ENCODE measurements at regions not wholly inside any gene's neighbourhood (a gene's known extent, or its start where the extent isn't known, plus 50 kb on each side); places are given as distances from the start of the nearest gene placed in this dataset.

DNA sequence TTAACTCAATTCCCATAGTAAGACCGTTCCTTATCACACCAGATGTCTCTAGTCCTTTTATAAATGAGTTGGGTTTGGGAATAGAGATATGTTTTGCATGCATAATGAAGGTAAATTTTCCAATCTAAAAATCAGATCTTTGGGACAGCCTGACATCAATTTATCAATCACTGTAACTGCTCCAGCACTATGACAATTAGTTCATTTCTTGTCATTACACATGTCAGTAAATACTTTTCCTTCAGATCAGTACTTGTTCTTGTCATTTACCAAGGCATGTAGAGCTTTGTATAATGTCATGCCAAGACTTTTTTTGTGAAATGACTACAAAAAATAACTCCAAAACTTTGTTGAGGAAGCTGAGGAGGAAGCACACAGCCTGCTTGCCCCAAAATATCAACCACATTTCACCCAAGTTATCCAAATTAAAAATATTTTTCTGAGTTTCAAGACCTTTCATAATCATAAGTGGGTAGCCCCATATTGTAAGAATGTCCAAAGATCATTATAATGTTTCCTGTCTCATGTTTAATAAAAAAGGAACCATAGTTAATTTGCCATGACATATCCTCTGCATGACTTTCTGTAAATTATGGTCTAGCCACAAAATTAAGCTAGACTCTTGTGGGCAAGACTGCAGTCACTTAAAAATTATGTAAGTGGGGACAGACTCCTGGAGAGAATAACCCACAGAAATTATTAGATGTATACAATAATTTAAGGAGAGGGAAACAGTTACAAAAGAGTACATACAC, 586.8 kb downstream of the TBC1D4 start:
- H3K4me3 ChIP-seq, result no peak overlapping the region
- no peak overlapping the region for H3K27ac ChIP-seq
- H3K27me3 ChIP-seq, result no peaks in the 10 kb centered on the region
- DNase-seq (ENCODE audit: low spot score), result no peak
- TF ChIP-seq, protein P1, sequence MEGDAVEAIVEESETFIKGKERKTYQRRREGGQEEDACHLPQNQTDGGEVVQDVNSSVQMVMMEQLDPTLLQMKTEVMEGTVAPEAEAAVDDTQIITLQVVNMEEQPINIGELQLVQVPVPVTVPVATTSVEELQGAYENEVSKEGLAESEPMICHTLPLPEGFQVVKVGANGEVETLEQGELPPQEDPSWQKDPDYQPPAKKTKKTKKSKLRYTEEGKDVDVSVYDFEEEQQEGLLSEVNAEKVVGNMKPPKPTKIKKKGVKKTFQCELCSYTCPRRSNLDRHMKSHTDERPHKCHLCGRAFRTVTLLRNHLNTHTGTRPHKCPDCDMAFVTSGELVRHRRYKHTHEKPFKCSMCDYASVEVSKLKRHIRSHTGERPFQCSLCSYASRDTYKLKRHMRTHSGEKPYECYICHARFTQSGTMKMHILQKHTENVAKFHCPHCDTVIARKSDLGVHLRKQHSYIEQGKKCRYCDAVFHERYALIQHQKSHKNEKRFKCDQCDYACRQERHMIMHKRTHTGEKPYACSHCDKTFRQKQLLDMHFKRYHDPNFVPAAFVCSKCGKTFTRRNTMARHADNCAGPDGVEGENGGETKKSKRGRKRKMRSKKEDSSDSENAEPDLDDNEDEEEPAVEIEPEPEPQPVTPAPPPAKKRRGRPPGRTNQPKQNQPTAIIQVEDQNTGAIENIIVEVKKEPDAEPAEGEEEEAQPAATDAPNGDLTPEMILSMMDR (IDR thresholded peaks at IDR 0.05), result no peak
- H3K36me3 ChIP-seq, result no peaks in the 10 kb centered on the region
- no peaks in the 10 kb centered on the region for H3K4me1 ChIP-seq
- H3K9me3 ChIP-seq, result no peaks in the 10 kb centered on the region

DNA sequence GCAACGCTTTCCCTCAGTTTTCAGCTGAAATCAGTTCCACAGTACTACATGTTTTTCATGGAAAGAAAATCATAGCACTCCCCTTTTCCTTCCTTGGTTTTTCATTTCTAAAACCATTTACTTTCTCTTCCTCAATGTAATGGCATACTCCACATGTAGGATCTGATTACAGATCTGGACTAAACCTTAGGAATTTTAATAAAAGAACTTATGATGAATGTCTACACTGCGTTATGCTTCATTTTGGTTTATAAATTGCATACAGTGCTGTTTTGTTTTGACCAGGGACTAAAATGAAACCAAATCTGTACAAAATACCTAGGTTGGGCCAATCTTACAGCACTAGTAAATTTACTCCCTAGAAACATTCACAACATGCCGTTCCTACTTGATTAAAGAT, 589.9 kb downstream of the TBC1D4 start:
- Histone ChIP-seq H3K4me3 (no peak overlapping the region), H3K9me3 (no peaks in the 10 kb centered on the region), H3K36me3 (no peaks in the 10 kb centered on the region), H3K27me3 (no peaks in the 10 kb centered on the region), H3K27ac (no peak overlapping the region), H3K4me1 (no peaks in the 10 kb centered on the region)
- TF ChIP-seq, protein P1 (IDR thresholded peaks at IDR 0.05), result no peak
- no peak for DNase-seq (ENCODE audit: low spot score)

DNA sequence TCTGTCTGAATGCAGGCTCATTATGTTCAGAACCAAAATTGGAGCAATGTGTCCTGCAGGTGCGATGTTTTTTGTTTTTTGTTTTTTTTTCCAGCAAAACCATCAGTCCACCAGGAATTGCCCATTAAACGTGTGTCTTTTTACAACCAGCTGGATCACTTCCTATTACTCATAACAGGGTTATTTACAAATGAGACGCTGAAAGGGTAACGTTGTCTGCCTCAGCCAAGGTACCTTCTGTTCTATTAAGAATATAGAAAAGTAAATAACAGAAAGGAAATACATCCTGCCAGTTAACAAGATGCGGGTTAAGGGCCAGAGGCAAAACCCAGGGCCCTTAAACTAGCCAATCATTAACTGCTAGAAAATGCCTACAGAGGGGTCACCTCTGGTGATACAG, 590.4 kb downstream of the TBC1D4 start:
- H3K9me3 ChIP-seq, result no peaks in the 10 kb centered on the region
- no peaks in the 10 kb centered on the region for H3K4me1 ChIP-seq
- H3K27ac ChIP-seq, result no peak overlapping the region
- DNase-seq (ENCODE audit: low spot score), result no peak
- no peaks in the 10 kb centered on the region for H3K27me3 ChIP-seq
- no peak overlapping the region for H3K4me3 ChIP-seq
- H3K36me3 ChIP-seq, result no peaks in the 10 kb centered on the region
- TF ChIP-seq, protein P1 (IDR thresholded peaks at IDR 0.05), result no peak

DNA sequence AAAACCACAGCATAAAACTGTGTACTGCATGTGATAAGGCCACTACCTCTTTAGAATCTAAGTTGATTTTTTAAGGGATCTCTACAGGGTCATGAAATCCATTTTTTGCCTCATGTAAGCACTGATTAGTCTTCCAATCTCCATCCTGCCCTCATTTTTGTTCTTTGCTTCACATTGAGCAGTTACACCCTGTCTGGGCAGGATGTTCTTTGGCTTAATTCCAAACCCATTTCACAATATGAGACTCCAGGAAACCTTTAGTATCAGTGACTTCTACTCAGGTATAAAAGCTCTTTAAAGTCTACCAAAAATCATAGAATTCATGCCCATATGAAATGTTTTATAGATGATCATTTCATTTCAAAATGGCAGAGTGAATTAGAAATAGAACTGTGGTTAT, 592.6 kb downstream of the TBC1D4 start:
- Histone ChIP-seq H3K36me3 (no peaks in the 10 kb centered on the region), H3K27ac (no peak overlapping the region), H3K4me1 (no peaks in the 10 kb centered on the region), H3K4me3 (no peak overlapping the region), H3K27me3 (no peaks in the 10 kb centered on the region), H3K9me3 (no peaks in the 10 kb centered on the region)
- TF ChIP-seq, protein P1 (IDR thresholded peaks at IDR 0.05), result no peak
- no peak for DNase-seq (ENCODE audit: low spot score)

DNA sequence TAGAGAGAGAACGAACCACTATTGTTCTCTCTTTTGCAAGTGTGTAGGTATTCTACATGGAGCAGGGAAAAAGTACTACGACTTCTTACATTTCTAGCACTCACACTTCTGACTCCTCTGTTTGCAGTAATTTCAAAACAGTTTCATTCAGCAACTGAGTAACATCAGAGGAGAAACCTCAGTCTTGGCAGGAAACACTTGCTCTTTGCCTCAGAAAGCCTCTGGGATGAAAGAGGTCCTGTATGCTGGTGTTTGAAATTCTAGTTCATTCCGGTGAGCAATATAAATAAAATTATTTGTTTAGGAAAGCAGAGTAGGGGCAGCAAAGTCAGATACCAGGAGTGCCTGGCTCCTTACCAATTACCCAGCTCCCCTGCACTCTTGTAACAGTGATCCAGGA, 595.5 kb downstream of the TBC1D4 start:
- Histone ChIP-seq H3K4me3 (no peak overlapping the region), H3K27me3 (no peaks in the 10 kb centered on the region), H3K9me3 (no peaks in the 10 kb centered on the region), H3K4me1 (no peaks in the 10 kb centered on the region), H3K36me3 (no peaks in the 10 kb centered on the region), H3K27ac (no peak overlapping the region)
- TF ChIP-seq, protein P1 (IDR thresholded peaks at IDR 0.05), result no peak
- DNase-seq (ENCODE audit: low spot score), result no peak

DNA sequence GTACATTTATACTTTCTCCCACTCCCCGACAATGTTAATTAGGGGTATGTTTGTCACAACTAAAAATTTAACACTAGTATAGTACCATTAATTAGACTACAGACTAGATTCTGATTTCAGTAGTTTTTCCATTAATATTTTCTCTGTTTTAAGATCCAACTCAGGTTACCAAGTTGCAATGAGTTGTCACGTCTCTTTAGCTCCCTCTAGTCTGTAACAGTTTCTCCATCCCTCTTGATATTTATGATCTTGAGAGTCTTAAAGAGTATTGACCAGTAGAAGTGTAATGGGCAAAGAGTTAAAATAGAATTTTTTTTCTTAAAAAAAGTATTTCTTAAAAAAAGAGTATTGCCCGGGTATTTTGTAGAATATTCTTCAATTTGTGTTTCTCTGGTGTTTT, 598.1 kb downstream of the TBC1D4 start:
- Histone ChIP-seq H3K4me3 (no peak overlapping the region), H3K36me3 (no peaks in the 10 kb centered on the region), H3K9me3 (peaks cover 0 to 6% of the 10 kb centered on the region in 2 donors), H3K27me3 (no peaks in the 10 kb centered on the region), H3K27ac (no peak overlapping the region), H3K4me1 (no peaks in the 10 kb centered on the region)
- TF ChIP-seq, protein P1 (IDR thresholded peaks at IDR 0.05), result no peak
- no peak for DNase-seq (ENCODE audit: low spot score)
